GM18508 (cell line): ENCODE measurements at regions not wholly inside any gene's neighbourhood (a gene's known extent, or its start where the extent isn't known, plus 50 kb on each side); places are given as distances from the start of the nearest gene placed in this dataset.
"Not testable (repeated sequence)": the region's sequence is repeated elsewhere in the genome, so short reads cannot be mapped to it uniquely, and the experiment has no call there.

Source experiments
- ATAC-seq: cut with Tn5 transposase; IDR thresholded peaks from one replicate; pipeline ENCODE4 v1.9.1; 2021; ENCODE audit warnings: moderate number of reproducible peaks; ENCODE audit not compliant: insufficient read depth, unreplicated experiment

GRCh38 chr3:159733194-159733860 is 255.3 kb upstream of the IL12A start:
- no peak for ATAC-seq

- ATAC-seq = no peak
These were observed 254.0 kb upstream of the IL12A start for GRCh38 chr3:159734681-159735080.

GRCh38 chr3:159739166-159739565 is 249.5 kb upstream of the IL12A start:
- no peak for ATAC-seq

GRCh38 chr3:159739969-159740368 is 248.7 kb upstream of the IL12A start:
- no peak for ATAC-seq

GRCh38 chr3:159741281-159741680 is 247.4 kb upstream of the IL12A start:
- ATAC-seq = no peak

- no peak for ATAC-seq
These were observed 240.2 kb upstream of the IL12A start for GRCh38 chr3:159748425-159748824.

- ATAC-seq = no peak
These were observed 239.2 kb upstream of the IL12A start for GRCh38 chr3:159749406-159749805.

- ATAC-seq = no peak
These were observed 237.5 kb upstream of the IL12A start for GRCh38 chr3:159751146-159751545.

GRCh38 chr3:159751752-159752151 is 236.9 kb upstream of the IL12A start:
- no peak for ATAC-seq

GRCh38 chr3:159756279-159757207 is 232.1 kb upstream of the IL12A start:
- not testable (repeated sequence) for ATAC-seq

GRCh38 chr3:159757341-159758060 is 231.1 kb upstream of the IL12A start:
- no peak for ATAC-seq

GRCh38 chr3:159760046-159760445 is 228.6 kb upstream of the IL12A start:
- no peak for ATAC-seq

- no peak for ATAC-seq
These were observed 227.3 kb upstream of the IL12A start for GRCh38 chr3:159761369-159761768.

GRCh38 chr3:159761848-159762635 is 226.6 kb upstream of the IL12A start:
- ATAC-seq = no peak

- no peak for ATAC-seq
These were observed 225.5 kb upstream of the IL12A start for GRCh38 chr3:159763011-159763601.

GRCh38 chr3:159763602-159764489 is 224.8 kb upstream of the IL12A start:
- ATAC-seq = no peak

- ATAC-seq = no peak
These were observed 224.1 kb upstream of the IL12A start for GRCh38 chr3:159764490-159765029.

GRCh38 chr3:159765030-159765859 is 223.4 kb upstream of the IL12A start:
- no peak for ATAC-seq
